Breast epithelium (tissue), 4 donors: ENCODE measurements at regions not wholly inside any gene's neighbourhood (a gene's known extent, or its start where the extent isn't known, plus 50 kb on each side); places are given as distances from the start of the nearest gene placed in this dataset.

Experiments
- DNase-seq, 2 donors: peaks; one replicate each; pipeline ENCODE4 v3.0.0-alpha.2; 2019; ENCODE audit warnings: low spot score in 2 of 2
- H3K27ac ChIP-seq, 2 donors: fragments of 200-600 bp; sonication (generic) in 1 of 2; one replicate each; pipeline ENCODE4 v1.5.1; 2016 to 2019; ENCODE audit warnings: mild to moderate bottlenecking in 1 of 2
- H3K27me3 ChIP-seq, 2 donors: fragments of 200-600 bp; sonication (generic) in 1 of 2; one replicate each; pipeline versions ENCODE4 v1.5.1 to v1.6.0; 2017 to 2019; ENCODE audit warnings: control low read depth in 1 of 2, mild to moderate bottlenecking in 1 of 2
- H3K36me3 ChIP-seq: fragments of 200-600 bp; one replicate; pipeline ENCODE4 v1.5.1; 2019
- H3K4me1 ChIP-seq, 2 donors: fragments of 200-600 bp; sonication (generic); one replicate each; pipeline ENCODE4 v1.5.1; 2016 to 2019; ENCODE audit warnings: control low read depth in 1 of 2
- H3K4me3 ChIP-seq, 3 donors: fragments of 200-600 bp; sonication (generic); 1 replicate in 2 of 3; 2 replicates in 1 of 3; pipeline ENCODE4 v1.5.1; 2016 to 2019; ENCODE audit warnings: mild to moderate bottlenecking in 3 of 3, moderate library complexity in 2 of 3
- H3K9me3 ChIP-seq, 2 donors: fragments of 200-600 bp; sonication (generic) in 1 of 2; one replicate each; pipeline ENCODE4 v1.5.1; 2016 to 2019; ENCODE audit warnings: control low read depth in 1 of 2
- CTCF ChIP-seq, 3 donors: fragments of 450-650 bp; IDR thresholded peaks; one replicate each; pipeline ENCODE4 v1.5.1; 2016 to 2017; ENCODE audit warnings: antibody characterized with exemption in 3 of 3, mild to moderate bottlenecking in 3 of 3, moderate library complexity in 3 of 3
- POLR2A ChIP-seq: fragments of 450-650 bp; IDR thresholded peaks from one replicate; pipeline ENCODE4 v1.6.1; 2016; ENCODE audit warnings: antibody characterized with exemption, mild to moderate bottlenecking, moderate library complexity
- POLR2AphosphoS5 ChIP-seq, 3 donors: sonication (generic); formaldehyde crosslinking; IDR thresholded peaks; one replicate each; pipeline ENCODE4 v1.6.1; 2017; ENCODE audit warnings: antibody characterized with exemption in 3 of 3
- intact Hi-C: fragments of 100-400 bp; cut with DNase I; formaldehyde crosslinking; loops from one replicate; pipeline ENCODE4 v1.15.1; 2023; ENCODE audit warnings: low total_unique reads

DNA sequence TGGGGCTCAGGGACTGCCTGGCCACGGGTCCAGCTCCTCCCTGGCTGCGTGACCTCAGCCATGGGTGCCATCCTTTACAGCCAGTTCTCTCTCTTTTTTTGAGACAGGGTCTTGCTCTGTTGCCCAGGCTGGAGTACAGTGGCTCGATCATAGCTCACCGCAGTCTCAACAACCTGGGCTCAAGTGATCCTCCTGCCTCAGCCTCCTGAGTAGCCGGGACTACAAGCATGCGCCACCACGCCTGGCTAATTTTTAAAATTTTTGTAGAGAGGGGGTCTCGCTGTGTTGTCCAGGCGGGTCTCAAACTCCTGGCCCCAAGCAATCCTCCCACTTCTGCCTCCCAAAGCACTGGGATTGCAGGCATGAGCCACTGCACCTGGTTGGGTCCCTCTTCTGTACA is 75.4 kb downstream of the PTPRS start:
- no peak for DNase-seq
- H3K4me3 ChIP-seq = no peak overlapping the region
- TF ChIP-seq CTCF (IDR thresholded peaks at IDR 0.05) (no peak), POLR2AphosphoS5 (IDR thresholded peaks at IDR 0.05) (no peak), POLR2A (no peak)
- H3K27me3 ChIP-seq = no peaks in the 10 kb centered on the region
- H3K4me1 ChIP-seq = no peaks in the 10 kb centered on the region
- H3K27ac ChIP-seq = no peak overlapping the region
- H3K36me3 ChIP-seq = no peaks in the 10 kb centered on the region
- intact Hi-C loops = no loop called here
- H3K9me3 ChIP-seq = no peaks in the 10 kb centered on the region

- no peak for DNase-seq
- H3K4me1 ChIP-seq = no peaks in the 10 kb centered on the region
- no peaks in the 10 kb centered on the region for H3K36me3 ChIP-seq
- H3K9me3 ChIP-seq = no peaks in the 10 kb centered on the region
- H3K27me3 ChIP-seq = no peaks in the 10 kb centered on the region
- intact Hi-C loops = no loop called here
- no peak overlapping the region for H3K27ac ChIP-seq
- H3K4me3 ChIP-seq = no peak overlapping the region
- TF ChIP-seq POLR2AphosphoS5 (IDR thresholded peaks at IDR 0.05) = no peak
- no peak for TF ChIP-seq POLR2A
- TF ChIP-seq CTCF (IDR thresholded peaks at IDR 0.05) = no peak
Measured at GRCh38 chr19:5264453-5264852, 76.2 kb downstream of the PTPRS start.

DNA sequence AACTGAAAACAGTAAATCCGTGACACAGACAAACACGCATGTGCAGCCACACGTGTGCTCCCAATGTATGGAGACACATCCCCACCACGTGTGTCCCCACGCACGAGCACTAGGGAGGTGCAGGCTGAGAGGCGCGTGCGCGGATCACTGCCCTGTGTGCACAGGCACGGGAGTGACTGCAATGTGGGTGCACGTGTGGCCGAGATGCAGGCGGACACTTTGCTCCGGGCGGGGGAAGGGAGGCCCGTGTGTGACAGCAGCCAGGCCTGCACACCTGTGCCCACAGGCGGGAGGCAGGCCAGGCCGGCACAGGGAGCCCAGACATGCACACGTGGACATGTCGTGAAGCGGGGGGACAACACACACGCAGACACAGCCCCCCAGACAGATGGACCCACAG is 77.0 kb downstream of the PTPRS start:
- TF ChIP-seq POLR2A (no peak), CTCF (IDR thresholded peaks at IDR 0.05) (no peak), POLR2AphosphoS5 (IDR thresholded peaks at IDR 0.05) (no peak)
- H3K4me1 ChIP-seq = no peaks in the 10 kb centered on the region
- H3K27ac ChIP-seq = no peak overlapping the region
- intact Hi-C loops = no loop called here
- no peak for DNase-seq
- H3K27me3 ChIP-seq = no peaks in the 10 kb centered on the region
- no peaks in the 10 kb centered on the region for H3K9me3 ChIP-seq
- no peaks in the 10 kb centered on the region for H3K36me3 ChIP-seq
- H3K4me3 ChIP-seq = no peak overlapping the region

- Histone ChIP-seq H3K4me3 (no peak overlapping the region), H3K27ac (no peak overlapping the region), H3K9me3 (no peaks in the 10 kb centered on the region), H3K36me3 (no peaks in the 10 kb centered on the region), H3K4me1 (no peaks in the 10 kb centered on the region), H3K27me3 (no peaks in the 10 kb centered on the region)
- no peak for DNase-seq
- TF ChIP-seq POLR2A (no peak), CTCF (IDR thresholded peaks at IDR 0.05) (no peak), POLR2AphosphoS5 (IDR thresholded peaks at IDR 0.05) (no peak)
- intact Hi-C loops = no loop called here
Measured at GRCh38 chr19:5262721-5263120, 77.9 kb downstream of the PTPRS start.

DNA sequence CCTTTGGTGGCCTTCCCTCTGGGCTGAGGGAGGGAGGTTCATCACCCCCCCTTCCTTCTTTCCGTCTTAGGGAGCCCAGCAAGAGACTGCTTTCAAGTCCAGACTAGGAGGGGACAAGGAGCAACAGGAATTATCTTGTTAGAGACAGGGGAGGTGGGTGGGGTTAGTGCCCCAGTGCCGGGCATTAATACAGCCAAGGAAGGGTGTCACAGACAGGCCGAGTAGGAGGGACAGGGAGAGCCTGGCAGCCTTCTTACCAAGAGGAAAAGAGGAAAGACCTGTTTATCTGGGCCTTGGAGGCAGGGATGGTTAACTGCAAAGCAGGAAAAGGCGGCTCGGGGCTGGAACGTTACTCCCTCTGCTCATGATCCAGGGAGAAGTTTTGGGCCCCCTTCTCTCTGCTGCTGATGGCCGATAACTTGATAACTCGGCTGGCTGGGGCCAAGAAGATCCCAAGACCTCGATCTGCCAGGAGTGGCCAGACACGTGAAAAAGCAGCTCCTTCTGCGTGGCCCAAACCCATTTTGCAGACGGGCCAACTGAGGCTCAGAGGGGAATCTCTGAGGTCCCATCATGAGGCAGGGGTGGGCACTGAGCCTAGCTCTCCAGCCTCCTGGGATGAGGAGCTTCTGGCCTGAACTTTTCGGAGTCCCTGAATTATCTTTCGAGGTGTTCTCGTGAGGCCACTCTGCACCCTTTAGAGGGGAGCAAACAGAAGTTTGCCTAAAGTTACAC is 79.3 kb downstream of the PTPRS start:
- TF ChIP-seq POLR2AphosphoS5 (IDR thresholded peaks at IDR 0.05) (peak in 1 of 3 donors; percentile 45), CTCF (IDR thresholded peaks at IDR 0.05) (no peak), POLR2A (no peak)
- intact Hi-C loops = no loop called here
- H3K27me3 ChIP-seq = no peaks in the 10 kb centered on the region
- no peak overlapping the region for H3K4me3 ChIP-seq
- H3K27ac ChIP-seq = peak overlapping the region; percentile 60 to 75
- no peaks in the 10 kb centered on the region for H3K4me1 ChIP-seq
- peaks cover 0 to 9% of the 10 kb centered on the region in 2 donors for H3K9me3 ChIP-seq
- DNase-seq = peak; percentile 63 to 71
- H3K36me3 ChIP-seq = no peaks in the 10 kb centered on the region
